ENCODE measurements at regions not wholly inside any gene's neighbourhood (a gene's known extent, or its start where the extent isn't known, plus 50 kb on each side); places are given as distances from the start of the nearest gene placed in this dataset.
"Not testable (repeated sequence)": the region's sequence is repeated elsewhere in the genome, so short reads cannot be mapped to it uniquely, and the experiment has no call there.

DNA sequence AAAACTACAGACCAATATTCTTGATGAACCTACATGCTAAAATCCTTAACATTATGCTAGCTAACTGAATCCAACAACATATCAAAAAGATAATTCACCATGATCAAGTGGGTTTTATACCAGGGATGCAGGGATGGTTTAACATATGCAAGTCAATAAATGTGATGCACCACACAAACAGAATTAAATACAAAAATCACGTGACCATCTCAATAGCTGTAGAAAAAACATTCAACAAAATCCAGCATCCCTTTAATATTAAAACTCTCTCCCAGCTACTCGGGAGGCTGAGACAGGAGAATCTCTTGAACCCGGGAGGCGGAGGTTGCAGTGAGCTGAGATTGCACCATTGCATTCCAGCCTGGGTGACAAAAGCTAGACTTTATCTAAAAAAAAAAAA is 1056.8 kb downstream of the TSN start:
- not testable (repeated sequence) for H3K4me3 ChIP-seq (ENCODE audit: low read depth, low read length); H3K27ac ChIP-seq (ENCODE audit: low read depth, low read length); H3K36me3 ChIP-seq (ENCODE audit: control insufficient read depth, insufficient read depth, low read length); H3K4me1 ChIP-seq (ENCODE audit: control insufficient read depth, insufficient read depth, low read length); H3K9me3 ChIP-seq (ENCODE audit: control insufficient read depth, insufficient read depth, low read length); DNase-seq (ENCODE audit: low read depth in 4 of 6, low spot score in 6 of 6); H3K27me3 ChIP-seq (ENCODE audit: control insufficient read depth, insufficient read depth, low read length)
- 100% methylated on average over 1 of the region's 4 CpGs for WGBS (ENCODE audit: insufficient coverage)

DNA sequence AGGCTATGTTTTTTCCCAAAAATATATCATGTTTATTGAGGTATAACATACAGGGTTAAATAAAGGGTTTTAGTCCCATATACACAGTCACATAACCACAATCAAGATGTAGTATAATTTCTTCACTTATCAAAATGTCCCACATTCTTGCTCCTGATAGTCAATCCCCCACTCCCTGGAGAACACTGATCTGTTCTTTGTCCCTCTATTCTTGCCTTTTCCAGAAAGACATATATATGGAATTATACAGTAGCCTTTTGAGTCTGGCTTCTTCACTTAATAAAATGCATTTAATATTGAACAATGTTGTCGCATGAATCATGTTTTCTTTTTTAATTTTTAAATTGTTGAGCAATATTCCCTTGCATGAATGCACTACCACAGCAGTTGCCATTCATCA is 1059.7 kb downstream of the TSN start:
- DNase-seq (ENCODE audit: low read depth in 4 of 6, low spot score in 6 of 6), result no peak
- Histone ChIP-seq H3K4me3 (ENCODE audit: low read depth, low read length) (no peak overlapping the region), H3K27me3 (ENCODE audit: control insufficient read depth, insufficient read depth, low read length) (no peaks in the 10 kb centered on the region), H3K9me3 (ENCODE audit: control insufficient read depth, insufficient read depth, low read length) (no peaks in the 10 kb centered on the region), H3K4me1 (ENCODE audit: control insufficient read depth, insufficient read depth, low read length) (peaks cover 3% of the 10 kb centered on the region), H3K27ac (ENCODE audit: low read depth, low read length) (no peak overlapping the region), H3K36me3 (ENCODE audit: control insufficient read depth, insufficient read depth, low read length) (no peaks in the 10 kb centered on the region)
- WGBS (ENCODE audit: insufficient coverage), result no CpG with 5 or more reads among the region's 1 CpG

DNA sequence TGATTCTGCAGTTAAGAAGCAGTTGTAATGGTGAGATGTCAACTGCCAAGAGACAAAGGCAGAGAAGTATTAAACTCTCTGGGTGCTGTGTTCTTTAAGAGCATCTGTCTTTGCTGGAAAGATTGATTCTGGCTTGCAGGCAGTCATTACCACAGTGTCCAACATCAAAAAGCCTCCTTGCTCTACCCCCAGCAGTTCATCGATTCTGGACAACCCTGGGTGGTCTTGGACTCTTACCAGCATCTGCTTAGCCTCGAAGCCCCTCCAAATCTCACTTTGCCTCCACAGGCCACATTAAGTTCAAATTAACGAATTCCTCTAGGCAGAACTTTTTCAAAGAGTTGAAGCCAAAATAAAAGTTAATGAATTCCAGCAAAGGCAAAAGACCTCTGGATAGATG is 1061.4 kb downstream of the TSN start:
- H3K27me3 ChIP-seq (ENCODE audit: control insufficient read depth, insufficient read depth, low read length), result no peaks in the 10 kb centered on the region
- 15% methylated on average over 3 of the region's 3 CpGs for WGBS (ENCODE audit: insufficient coverage)
- H3K4me1 ChIP-seq (ENCODE audit: control insufficient read depth, insufficient read depth, low read length), result peaks cover 3% of the 10 kb centered on the region
- no peak overlapping the region for H3K4me3 ChIP-seq (ENCODE audit: low read depth, low read length)
- DNase-seq (ENCODE audit: low read depth in 4 of 6, low spot score in 6 of 6), result peak in 4 of 6 donors; percentile 0 to 58 (median 26)
- no peak overlapping the region for H3K27ac ChIP-seq (ENCODE audit: low read depth, low read length)
- no peaks in the 10 kb centered on the region for H3K36me3 ChIP-seq (ENCODE audit: control insufficient read depth, insufficient read depth, low read length)
- H3K9me3 ChIP-seq (ENCODE audit: control insufficient read depth, insufficient read depth, low read length), result no peaks in the 10 kb centered on the region

DNA sequence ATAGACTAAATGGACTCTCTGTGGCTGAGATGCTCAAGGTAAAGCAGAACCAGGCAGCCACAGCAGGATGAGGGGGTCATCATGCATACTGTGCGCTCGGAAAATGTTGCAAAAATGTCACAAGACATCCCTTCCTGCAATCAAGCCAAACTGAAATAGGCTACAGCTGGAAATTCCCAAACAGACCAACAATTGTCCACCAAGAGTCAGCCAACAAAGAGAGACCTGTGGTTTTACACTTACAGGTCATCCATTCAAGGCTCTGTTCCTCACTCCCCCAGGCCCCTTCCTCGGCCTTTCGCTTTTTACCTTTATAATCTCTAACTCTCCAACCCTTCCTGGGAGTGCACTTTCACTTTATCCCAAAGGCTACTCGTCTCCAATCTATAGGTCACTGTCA is 1066.9 kb downstream of the TSN start:
- WGBS (ENCODE audit: insufficient coverage), result 88% methylated on average over 4 of the region's 5 CpGs
- H3K27ac ChIP-seq (ENCODE audit: low read depth, low read length), result no peak overlapping the region
- H3K4me3 ChIP-seq (ENCODE audit: low read depth, low read length), result no peak overlapping the region
- peaks cover 2% of the 10 kb centered on the region for H3K4me1 ChIP-seq (ENCODE audit: control insufficient read depth, insufficient read depth, low read length)
- H3K36me3 ChIP-seq (ENCODE audit: control insufficient read depth, insufficient read depth, low read length), result no peaks in the 10 kb centered on the region
- DNase-seq (ENCODE audit: low read depth in 4 of 6, low spot score in 6 of 6), result no peak
- no peaks in the 10 kb centered on the region for H3K27me3 ChIP-seq (ENCODE audit: control insufficient read depth, insufficient read depth, low read length)
- H3K9me3 ChIP-seq (ENCODE audit: control insufficient read depth, insufficient read depth, low read length), result no peaks in the 10 kb centered on the region

DNA sequence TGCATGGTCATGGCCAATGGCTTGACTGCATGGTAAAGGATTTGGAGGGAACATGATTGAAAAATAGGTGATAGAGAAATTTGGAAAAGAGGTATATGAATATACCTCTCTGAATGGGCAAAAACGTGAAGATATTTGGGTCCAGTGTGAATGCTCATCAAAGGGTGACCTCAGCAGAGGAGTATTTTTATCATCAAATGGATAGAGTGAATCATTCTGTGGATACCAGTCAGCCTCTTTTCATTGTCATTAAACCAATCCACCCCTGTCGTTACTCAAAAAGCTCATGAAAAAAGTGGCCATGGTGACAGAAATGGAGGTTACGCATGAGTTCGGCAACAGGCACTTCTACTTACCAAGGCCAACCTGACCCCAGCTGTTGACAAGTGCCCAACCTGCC is 1074.7 kb downstream of the TSN start:
- H3K4me1 ChIP-seq (ENCODE audit: control insufficient read depth, insufficient read depth, low read length), result no peaks in the 10 kb centered on the region
- DNase-seq (ENCODE audit: low read depth in 4 of 6, low spot score in 6 of 6), result no peak
- H3K27ac ChIP-seq (ENCODE audit: low read depth, low read length), result no peak overlapping the region
- no peaks in the 10 kb centered on the region for H3K36me3 ChIP-seq (ENCODE audit: control insufficient read depth, insufficient read depth, low read length)
- no peaks in the 10 kb centered on the region for H3K27me3 ChIP-seq (ENCODE audit: control insufficient read depth, insufficient read depth, low read length)
- H3K4me3 ChIP-seq (ENCODE audit: low read depth, low read length), result no peak overlapping the region
- H3K9me3 ChIP-seq (ENCODE audit: control insufficient read depth, insufficient read depth, low read length), result no peaks in the 10 kb centered on the region
- 100% methylated on average over 3 of the region's 4 CpGs for WGBS (ENCODE audit: insufficient coverage)

DNA sequence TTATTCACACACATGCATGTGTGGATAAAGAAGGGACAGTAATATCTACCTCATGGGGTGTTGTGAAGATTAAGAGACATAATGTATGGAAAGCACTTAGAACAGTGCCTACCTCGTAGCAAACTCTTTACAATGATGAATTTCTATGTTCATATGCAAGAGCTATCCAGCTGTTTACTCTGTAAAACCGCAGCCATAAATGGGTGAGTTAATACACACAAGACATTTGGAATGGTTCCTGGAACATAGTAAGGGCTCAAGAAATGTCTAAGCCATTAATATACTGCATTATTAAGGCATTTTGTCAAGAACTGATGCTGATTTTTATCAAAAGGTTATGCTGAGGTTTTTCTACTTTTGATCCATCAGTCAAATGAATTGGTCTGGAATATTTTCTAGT is 1076.2 kb downstream of the TSN start:
- DNase-seq (ENCODE audit: low read depth in 4 of 6, low spot score in 6 of 6), result peak in 1 of 6 donors; percentile 42
- Histone ChIP-seq H3K4me3 (ENCODE audit: low read depth, low read length) (no peak overlapping the region), H3K27ac (ENCODE audit: low read depth, low read length) (no peak overlapping the region), H3K27me3 (ENCODE audit: control insufficient read depth, insufficient read depth, low read length) (no peaks in the 10 kb centered on the region), H3K4me1 (ENCODE audit: control insufficient read depth, insufficient read depth, low read length) (no peaks in the 10 kb centered on the region), H3K9me3 (ENCODE audit: control insufficient read depth, insufficient read depth, low read length) (no peaks in the 10 kb centered on the region), H3K36me3 (ENCODE audit: control insufficient read depth, insufficient read depth, low read length) (no peaks in the 10 kb centered on the region)
- no CpG with 5 or more reads among the region's 2 CpGs for WGBS (ENCODE audit: insufficient coverage)

DNA sequence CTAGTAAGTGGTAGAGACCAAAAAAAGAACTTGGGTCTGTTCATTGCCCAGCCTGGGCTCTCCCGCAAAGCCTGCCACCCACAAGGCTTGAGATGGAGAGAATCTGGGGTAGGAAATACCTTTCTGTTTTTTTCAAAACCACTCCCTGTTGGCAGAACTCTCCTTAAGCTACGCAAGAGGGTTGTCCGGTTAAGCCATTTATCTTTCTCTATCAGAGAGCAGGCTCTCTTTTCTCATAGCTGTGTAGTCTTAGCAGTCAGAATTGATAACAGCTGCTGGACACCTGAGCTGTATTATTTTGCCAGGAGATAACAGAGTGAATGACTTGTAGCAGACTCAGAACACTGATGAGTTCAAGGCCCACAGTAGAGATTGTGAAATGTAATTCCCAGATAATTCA is 1088.1 kb downstream of the TSN start:
- H3K27ac ChIP-seq (ENCODE audit: low read depth, low read length), result no peak overlapping the region
- H3K27me3 ChIP-seq (ENCODE audit: control insufficient read depth, insufficient read depth, low read length), result no peaks in the 10 kb centered on the region
- WGBS (ENCODE audit: insufficient coverage), result no CpG with 5 or more reads among the region's 3 CpGs
- H3K4me3 ChIP-seq (ENCODE audit: low read depth, low read length), result no peak overlapping the region
- no peak for DNase-seq (ENCODE audit: low read depth in 4 of 6, low spot score in 6 of 6)
- H3K4me1 ChIP-seq (ENCODE audit: control insufficient read depth, insufficient read depth, low read length), result no peaks in the 10 kb centered on the region
- peaks cover 2% of the 10 kb centered on the region for H3K9me3 ChIP-seq (ENCODE audit: control insufficient read depth, insufficient read depth, low read length)
- no peaks in the 10 kb centered on the region for H3K36me3 ChIP-seq (ENCODE audit: control insufficient read depth, insufficient read depth, low read length)

DNA sequence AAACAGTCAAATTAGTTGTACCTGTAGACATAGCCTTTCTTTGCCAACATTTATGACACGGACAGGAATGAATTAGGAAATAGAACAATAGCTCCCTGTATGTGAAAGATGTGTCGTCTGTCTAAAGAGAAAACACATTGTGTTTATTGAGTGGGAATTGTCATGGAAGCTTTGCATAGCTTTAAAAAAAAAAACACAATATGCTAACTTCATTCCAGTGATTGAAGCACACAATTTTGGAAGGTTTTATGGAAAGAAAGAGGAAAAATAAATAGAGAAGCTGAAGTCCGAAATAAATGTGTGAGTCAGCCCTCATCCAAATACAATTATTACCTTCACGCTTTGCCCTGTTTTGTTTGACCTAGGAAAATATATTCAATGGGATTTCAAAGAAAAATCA is 1095.7 kb downstream of the TSN start:
- DNase-seq (ENCODE audit: low read depth in 4 of 6, low spot score in 6 of 6), result no peak

DNA sequence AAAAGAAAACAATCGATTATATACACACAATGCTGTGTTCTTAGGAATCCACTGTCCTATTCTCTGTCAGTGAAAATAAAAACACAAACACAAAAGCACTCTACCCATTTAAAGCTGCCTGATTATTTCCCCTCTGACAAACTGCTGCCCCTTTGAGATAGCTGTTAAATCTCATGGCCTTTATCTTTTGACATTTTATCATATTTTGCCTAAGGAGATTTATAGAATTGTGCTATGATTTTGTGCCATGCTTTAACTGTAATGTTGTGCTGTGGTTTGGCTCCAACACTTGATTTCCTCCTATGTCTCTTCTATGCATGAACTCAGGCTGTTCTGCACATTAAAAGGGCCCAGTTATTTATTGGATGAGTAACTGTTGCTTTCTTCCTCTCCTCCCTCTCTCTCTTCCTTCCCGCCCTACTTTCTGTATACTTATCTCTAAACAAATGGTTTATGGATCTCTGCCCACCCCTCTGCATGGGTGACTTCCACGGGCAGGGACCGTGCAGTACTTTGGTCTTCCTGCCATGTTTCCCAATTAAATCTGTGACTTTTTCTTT is 1096.6 kb downstream of the TSN start:
- no peaks in the 10 kb centered on the region for H3K36me3 ChIP-seq (ENCODE audit: control insufficient read depth, insufficient read depth, low read length)
- peak in 1 of 6 donors; percentile 35 for DNase-seq (ENCODE audit: low read depth in 4 of 6, low spot score in 6 of 6)
- 66% methylated on average over 2 of the region's 4 CpGs for WGBS (ENCODE audit: insufficient coverage)
- no peaks in the 10 kb centered on the region for H3K27me3 ChIP-seq (ENCODE audit: control insufficient read depth, insufficient read depth, low read length)
- H3K4me3 ChIP-seq (ENCODE audit: low read depth, low read length), result no peak overlapping the region
- H3K4me1 ChIP-seq (ENCODE audit: control insufficient read depth, insufficient read depth, low read length), result peaks cover 2% of the 10 kb centered on the region
- no peak overlapping the region for H3K27ac ChIP-seq (ENCODE audit: low read depth, low read length)
- H3K9me3 ChIP-seq (ENCODE audit: control insufficient read depth, insufficient read depth, low read length), result no peaks in the 10 kb centered on the region

More for the DNA sequence above, 1095.7 kb downstream of the TSN start:
- Histone ChIP-seq H3K36me3 (ENCODE audit: control insufficient read depth, insufficient read depth, low read length) (no peaks in the 10 kb centered on the region), H3K4me1 (ENCODE audit: control insufficient read depth, insufficient read depth, low read length) (peaks cover 2% of the 10 kb centered on the region), H3K27ac (ENCODE audit: low read depth, low read length) (no peak overlapping the region), H3K27me3 (ENCODE audit: control insufficient read depth, insufficient read depth, low read length) (no peaks in the 10 kb centered on the region), H3K4me3 (ENCODE audit: low read depth, low read length) (no peak overlapping the region), H3K9me3 (ENCODE audit: control insufficient read depth, insufficient read depth, low read length) (no peaks in the 10 kb centered on the region)
- WGBS (ENCODE audit: insufficient coverage), result no CpG with 5 or more reads among the region's 4 CpGs

DNA sequence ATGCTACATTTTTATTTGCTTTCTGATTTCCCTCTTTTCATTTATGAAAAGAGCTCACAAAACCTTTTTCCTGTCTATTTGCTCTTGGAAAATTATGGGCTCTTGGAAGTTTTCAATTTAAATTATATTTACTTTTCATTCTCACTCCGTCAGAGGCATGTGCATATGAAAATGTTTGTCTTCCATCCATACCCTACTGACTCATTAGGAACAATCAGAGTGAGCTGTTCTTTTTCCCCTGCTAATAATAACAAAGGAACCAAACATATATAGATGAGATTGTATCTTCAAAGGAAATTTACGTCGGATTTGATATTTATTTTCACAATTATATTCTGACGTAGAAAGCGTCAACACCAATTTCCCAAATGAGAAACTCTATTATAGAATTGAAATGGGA is 1101.2 kb downstream of the TSN start:
- no peak overlapping the region for H3K27ac ChIP-seq (ENCODE audit: low read depth, low read length)
- peak in 1 of 6 donors; percentile 44 for DNase-seq (ENCODE audit: low read depth in 4 of 6, low spot score in 6 of 6)
- H3K9me3 ChIP-seq (ENCODE audit: control insufficient read depth, insufficient read depth, low read length), result no peaks in the 10 kb centered on the region
- H3K4me3 ChIP-seq (ENCODE audit: low read depth, low read length), result no peak overlapping the region
- no peaks in the 10 kb centered on the region for H3K27me3 ChIP-seq (ENCODE audit: control insufficient read depth, insufficient read depth, low read length)
- peaks cover 2% of the 10 kb centered on the region for H3K4me1 ChIP-seq (ENCODE audit: control insufficient read depth, insufficient read depth, low read length)
- no CpG with 5 or more reads among the region's 5 CpGs for WGBS (ENCODE audit: insufficient coverage)
- H3K36me3 ChIP-seq (ENCODE audit: control insufficient read depth, insufficient read depth, low read length), result no peaks in the 10 kb centered on the region

Data from spinal cord (tissue), 9 donors.